ENCODE measurements at regions not wholly inside any gene's neighbourhood (a gene's known extent, or its start where the extent isn't known, plus 50 kb on each side); places are given as distances from the start of the nearest gene placed in this dataset.

GRCh38 chr6:96302991-96303390, 218.6 kb upstream of the UFL1 start:
- no peak for DNase-seq (ENCODE audit: low spot score)
- no peak for TF ChIP-seq CTCF (IDR thresholded peaks at IDR 0.05; ENCODE audit: extremely low read depth, missing control alignments)

- DNase-seq (ENCODE audit: low spot score), result peak; percentile 21
- no peak for TF ChIP-seq CTCF (IDR thresholded peaks at IDR 0.05; ENCODE audit: extremely low read depth, missing control alignments)
These were observed 216.6 kb upstream of the UFL1 start for GRCh38 chr6:96304997-96305396.

GRCh38 chr6:96330884-96331283, 190.7 kb upstream of the UFL1 start:
- no peak for DNase-seq (ENCODE audit: low spot score)
- no peak for TF ChIP-seq CTCF (IDR thresholded peaks at IDR 0.05; ENCODE audit: extremely low read depth, missing control alignments)

- no peak for TF ChIP-seq CTCF (IDR thresholded peaks at IDR 0.05; ENCODE audit: extremely low read depth, missing control alignments)
- no peak for DNase-seq (ENCODE audit: low spot score)
These were observed 181.4 kb upstream of the UFL1 start for GRCh38 chr6:96340164-96340563.

- no peak for TF ChIP-seq CTCF (IDR thresholded peaks at IDR 0.05; ENCODE audit: extremely low read depth, missing control alignments)
- DNase-seq (ENCODE audit: low spot score), result no peak
These were observed 176.1 kb upstream of the UFL1 start for GRCh38 chr6:96345501-96345900.

GRCh38 chr6:96381246-96381645, 140.4 kb upstream of the UFL1 start:
- no peak for TF ChIP-seq CTCF (IDR thresholded peaks at IDR 0.05; ENCODE audit: extremely low read depth, missing control alignments)
- DNase-seq (ENCODE audit: low spot score), result no peak

- TF ChIP-seq CTCF (IDR thresholded peaks at IDR 0.05; ENCODE audit: extremely low read depth, missing control alignments), result no peak
These were observed 129.7 kb upstream of the UFL1 start for GRCh38 chr6:96391776-96392360.

More at GRCh38 chr6:96391776-96392360, 129.7 kb upstream of the UFL1 start:
- DNase-seq (ENCODE audit: low spot score), result no peak

Data from GM20000 (cell line).